GM19455 (cell line): ENCODE measurements at regions not wholly inside any gene's neighbourhood (a gene's known extent, or its start where the extent isn't known, plus 50 kb on each side); places are given as distances from the start of the nearest gene placed in this dataset.

ENCODE experiments used
- ATAC-seq: cut with Tn5 transposase; IDR thresholded peaks from one replicate; pipeline ENCODE4 v1.9.1; 2021; ENCODE audit not compliant: unreplicated experiment

DNA sequence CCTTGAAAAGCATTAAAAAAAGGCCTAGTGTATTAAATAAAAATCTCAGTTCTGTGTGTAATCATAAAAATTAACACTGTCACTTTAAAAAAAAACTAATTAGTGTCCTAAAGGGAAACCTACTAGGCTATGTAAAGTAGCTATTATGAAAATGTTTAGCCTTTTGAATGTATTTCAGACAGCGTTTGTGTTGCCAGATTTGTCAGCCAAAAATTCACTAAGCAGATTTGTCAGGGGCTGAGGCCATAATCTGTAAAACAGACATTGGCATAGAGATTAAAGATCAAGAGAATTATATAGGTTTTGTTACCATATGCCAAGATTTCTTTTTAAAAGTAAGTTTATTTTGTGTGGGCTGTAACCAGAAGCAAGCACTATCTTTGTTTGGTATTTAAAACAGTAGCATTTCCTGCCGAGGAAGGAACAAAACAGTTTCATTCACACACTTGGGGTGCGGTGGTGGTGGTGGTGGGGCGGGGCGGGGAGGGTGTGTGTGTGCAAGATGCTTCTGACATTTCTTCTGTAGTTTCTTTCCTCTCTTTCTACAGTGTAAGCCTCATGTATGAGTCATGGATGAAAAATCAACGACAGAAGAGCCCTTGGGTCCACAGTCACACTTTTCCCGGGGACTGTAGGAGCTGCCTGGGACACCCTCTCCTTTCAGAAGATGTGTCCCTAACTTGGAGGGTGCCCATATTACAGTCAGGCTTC is 328.5 kb upstream of the FANCL start:
- ATAC-seq: peak; percentile 68

DNA sequence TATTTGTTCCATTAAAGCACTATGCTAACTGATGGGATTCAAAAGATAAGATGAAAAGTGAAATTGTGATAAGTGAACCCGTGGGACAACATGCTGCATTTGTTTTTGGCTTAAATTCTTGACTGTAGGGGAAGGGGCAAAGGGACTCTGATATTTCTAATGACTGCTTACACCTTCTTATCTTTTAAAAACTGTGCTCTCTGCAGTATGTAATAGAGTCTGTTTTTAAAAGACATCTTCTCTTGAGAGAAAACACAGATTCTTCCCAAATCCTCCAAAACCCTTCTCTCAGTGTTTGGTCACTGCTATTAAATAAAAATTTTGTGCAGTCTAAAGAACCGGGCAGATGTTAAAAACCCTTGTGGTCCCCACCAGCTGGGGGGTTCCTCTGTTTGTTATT is 327.8 kb upstream of the FANCL start:
- no peak for ATAC-seq

- ATAC-seq: no peak
Measured at GRCh38 chr2:58562276-58562675, 321.2 kb upstream of the FANCL start.

DNA sequence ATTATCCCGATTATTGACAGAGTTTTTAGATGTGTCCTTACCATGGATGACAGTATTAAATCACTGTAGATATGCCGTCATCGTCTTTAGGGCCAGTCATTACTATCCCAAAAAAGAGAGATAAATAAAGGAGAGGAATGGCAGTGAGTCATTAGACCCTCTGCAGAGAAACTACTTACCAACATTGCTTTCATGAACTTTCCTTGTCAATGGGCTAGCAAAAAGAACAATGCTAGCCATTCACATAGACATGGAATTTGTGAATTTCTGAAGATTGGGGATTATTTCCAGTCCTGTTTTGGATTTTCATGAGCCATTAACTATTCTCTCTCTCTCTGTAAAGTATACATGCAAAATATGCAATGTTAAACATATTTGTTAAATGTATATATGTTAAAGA is 319.4 kb upstream of the FANCL start:
- no peak for ATAC-seq

- ATAC-seq: no peak
Measured at GRCh38 chr2:58558881-58559280, 317.8 kb upstream of the FANCL start.

- no peak for ATAC-seq
Measured at GRCh38 chr2:58557176-58557575, 316.1 kb upstream of the FANCL start.

DNA sequence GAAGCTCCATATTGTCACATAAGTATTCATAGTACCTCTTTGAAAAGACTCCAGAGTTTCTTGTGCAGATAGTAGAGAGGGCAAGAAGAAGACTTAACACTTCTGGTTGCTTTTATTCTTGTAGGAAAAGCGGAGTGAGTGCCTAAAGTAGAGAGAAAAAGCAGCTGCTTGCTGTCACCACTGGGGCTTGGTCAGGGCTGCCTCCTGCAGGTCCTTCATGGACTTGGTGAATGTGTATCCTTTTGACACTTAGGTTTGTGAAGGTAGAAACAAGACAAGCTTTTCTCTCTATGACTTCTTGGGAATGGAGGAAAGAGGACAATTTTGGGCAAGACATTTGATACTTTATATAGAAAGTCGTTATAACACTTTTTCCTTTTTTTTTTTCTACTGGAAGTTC is 312.8 kb upstream of the FANCL start:
- no peak for ATAC-seq

- no peak for ATAC-seq
Measured at GRCh38 chr2:58553522-58553921, 312.4 kb upstream of the FANCL start.

DNA sequence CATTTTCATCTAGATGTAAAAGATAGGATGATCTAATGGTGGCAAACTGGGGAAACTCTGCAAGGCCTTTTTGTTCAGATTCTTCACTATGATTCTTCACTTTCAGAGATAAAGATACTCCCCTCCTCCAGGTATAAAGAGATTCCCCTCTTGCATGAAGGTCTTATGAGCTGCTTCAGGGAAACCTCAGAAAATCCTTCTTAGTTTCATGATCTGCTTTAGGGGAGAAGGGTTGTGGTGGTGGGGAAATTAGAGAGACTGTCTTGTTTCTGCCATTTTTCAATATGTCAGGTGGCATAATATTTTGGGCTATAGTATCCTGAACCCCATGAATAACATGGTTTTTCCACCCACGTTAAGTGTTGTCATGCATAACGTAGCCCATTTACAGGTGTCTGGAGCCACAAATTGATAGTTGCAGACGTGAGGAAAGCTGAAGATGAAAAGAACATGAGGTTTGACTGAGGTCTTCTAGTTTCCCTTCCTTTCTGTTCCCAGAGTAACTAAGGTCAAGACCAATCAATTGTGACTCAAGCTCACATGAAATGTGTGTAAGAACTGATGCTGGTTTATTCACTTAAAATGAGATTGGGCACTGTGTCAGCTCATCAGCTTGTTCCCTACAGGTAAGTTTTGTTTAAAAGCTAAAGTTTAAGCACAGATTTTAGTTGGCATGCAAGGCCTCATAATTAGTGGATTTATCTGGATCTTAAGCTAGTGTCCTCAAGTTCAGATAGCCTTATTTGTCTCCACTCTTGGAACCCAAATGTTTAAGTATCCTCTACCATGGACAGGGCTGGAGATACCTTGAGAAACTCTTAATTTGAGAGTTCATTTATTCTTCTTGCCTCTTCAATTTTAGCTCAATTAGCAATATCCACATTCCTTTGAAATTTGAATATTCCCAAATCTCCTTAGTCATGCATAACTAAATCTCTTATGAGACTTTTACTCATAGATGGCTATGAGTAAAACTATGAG is 304.5 kb upstream of the FANCL start:
- no peak for ATAC-seq

DNA sequence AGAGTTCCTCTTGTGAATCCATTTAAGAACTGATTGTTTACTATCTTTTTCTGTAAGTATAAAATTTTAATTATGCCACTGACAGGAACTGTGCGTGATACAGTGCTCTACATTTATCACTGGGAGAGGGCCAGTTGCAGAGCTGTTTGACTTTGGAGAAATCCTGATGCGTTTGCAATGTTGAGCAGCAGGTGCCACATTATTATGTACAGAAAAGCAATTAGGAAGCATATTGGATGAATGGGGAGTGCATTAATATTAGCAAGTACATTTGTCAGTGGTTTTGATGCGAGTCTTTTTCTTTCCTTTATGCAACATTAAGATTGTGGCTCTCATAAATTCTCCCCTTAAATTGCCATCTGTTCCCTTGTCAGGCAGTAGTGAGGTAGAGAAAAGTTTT is 302.3 kb upstream of the FANCL start:
- ATAC-seq: no peak

DNA sequence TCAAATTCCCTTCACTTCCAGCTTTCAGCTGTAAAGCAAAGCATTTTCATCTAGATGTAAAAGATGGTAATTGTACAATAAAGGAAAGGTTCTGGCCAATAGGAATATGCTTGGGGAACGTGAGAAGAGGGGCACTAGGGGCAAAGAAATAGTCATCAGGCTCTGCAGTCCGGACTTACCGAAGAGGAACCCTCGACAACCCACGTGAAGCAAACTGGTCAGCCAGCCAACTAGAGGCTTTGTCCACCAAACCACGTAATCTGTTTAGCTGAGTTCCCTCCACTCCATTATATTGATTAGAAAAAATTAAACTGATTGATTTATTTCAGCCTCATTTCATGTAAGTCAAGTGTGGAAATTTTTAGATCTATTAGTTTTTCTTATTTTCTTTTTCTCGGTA is 300.4 kb upstream of the FANCL start:
- ATAC-seq: no peak

DNA sequence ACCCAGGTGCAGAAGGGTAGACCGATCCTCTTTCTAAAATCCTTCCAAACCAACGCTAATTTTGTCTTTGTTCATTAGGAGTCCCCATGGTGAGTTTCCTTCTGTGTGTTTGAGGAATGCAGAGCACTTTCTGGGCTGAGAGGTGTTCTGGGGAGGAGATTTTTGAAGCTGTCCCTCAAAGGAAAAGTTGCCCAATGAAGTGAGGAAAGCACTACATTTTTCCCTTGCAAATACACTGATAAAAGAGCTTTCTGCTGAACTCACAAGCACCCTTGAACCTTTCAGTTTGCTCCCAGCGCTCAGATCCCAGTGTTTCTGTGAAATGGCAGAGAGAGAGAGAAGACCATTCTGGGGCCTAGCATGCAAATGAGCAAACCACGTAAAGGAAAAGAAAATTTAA is 299.6 kb upstream of the FANCL start:
- no peak for ATAC-seq

- ATAC-seq: no peak
Measured at GRCh38 chr2:58539973-58540372, 298.8 kb upstream of the FANCL start.

DNA sequence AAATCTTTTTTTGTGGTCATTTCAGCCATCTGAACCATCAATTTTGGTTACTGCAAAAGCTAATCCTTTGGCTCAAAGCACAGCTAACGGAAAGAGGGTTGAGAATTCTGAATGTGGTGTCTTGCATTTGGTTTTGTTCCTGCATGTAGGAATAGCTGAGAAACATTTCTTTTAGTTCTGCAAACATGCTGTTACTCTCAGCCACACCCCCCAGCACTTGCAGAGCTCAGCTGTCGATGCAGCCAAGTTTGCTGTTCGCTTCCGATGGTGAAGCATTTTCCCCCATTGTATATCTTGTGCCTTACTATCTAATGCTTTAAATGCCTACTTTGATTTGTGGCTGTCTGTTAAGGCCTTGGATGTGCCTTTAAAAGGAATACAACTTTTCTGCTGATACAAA is 294.9 kb upstream of the FANCL start:
- ATAC-seq: no peak

GRCh38 chr2:58535182-58535581 is 294.1 kb upstream of the FANCL start:
- ATAC-seq: no peak

GRCh38 chr2:58533376-58533775 is 292.3 kb upstream of the FANCL start:
- no peak for ATAC-seq

DNA sequence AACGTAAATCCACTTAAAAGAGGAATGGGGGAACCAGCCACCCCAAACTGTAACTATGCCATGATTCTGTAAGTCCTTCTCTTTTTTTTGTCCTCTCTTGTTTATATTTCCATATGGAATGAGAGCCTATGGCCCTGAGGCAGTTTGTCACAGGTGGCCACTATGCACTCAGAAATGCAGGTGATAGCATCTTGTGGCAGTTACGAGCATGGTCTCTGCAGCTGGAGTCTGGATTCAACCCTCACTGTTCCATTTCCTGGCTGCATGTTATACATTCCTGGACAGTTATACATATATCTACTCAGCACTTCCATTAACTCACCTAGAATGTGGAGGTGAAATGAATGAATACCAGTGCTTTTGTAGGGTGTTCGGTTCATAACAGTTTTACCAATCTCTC is 291.5 kb upstream of the FANCL start:
- no peak for ATAC-seq

- no peak for ATAC-seq
Measured at GRCh38 chr2:58527647-58528046, 286.5 kb upstream of the FANCL start.

DNA sequence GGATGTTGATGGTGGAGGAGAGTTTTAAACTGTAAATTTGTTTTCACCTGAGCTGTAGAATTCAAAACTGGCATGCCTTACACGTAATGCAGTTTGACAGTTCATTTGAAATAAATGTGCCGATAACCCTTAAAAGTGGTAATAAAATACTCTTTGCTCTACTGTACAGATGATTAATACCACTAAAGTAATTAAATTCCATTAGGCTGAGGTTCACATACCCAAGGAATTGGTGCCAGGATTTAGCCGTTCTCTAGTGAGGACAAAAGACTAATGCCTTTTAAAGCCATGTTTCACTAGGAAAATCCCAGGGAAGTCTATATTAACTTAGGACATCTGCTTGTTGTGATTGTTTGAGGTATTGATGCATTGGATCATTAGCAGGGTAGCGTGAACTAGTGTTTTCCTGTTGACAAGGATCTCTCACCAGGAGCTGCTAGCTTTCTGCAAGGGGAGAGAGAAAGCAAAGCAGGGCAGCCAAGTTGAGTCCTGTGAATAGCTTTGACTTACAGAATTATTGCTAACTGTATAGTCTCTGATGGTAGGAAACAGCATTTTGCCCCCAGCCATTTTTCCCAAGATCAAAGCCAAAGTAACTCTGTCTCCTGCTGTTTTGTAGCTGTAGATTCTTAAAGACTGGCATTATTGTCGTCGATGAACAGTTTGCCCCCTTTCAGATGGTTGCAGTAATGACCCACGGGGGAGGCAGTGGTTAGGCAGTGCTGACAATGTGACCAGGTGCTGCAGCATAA is 280.9 kb upstream of the FANCL start:
- no peak for ATAC-seq

GRCh38 chr2:58520903-58521302 is 279.8 kb upstream of the FANCL start:
- ATAC-seq: no peak

- ATAC-seq: no peak
Measured at GRCh38 chr2:58517881-58518280, 276.8 kb upstream of the FANCL start.

DNA sequence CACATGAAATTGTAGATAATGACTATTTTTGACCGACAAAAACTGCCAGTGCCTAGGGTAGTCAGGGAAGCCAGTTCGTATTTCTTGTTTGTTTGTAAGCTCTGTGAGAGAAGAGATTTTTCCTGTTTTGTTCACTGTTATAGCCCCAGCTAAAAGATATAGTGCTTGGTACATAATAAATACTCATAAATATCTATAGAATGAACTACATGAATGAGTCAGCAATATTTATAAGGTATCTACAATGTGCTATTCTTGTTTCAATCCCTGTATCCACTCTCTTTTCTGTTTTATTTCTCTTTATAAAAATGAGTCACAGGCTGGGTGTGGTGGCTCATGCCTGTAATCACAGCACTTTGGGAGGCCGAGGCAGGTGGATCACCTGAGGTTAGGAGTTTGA is 275.6 kb upstream of the FANCL start:
- ATAC-seq: no peak
